ENCODE measurements at regions not wholly inside any gene's neighbourhood (a gene's known extent, or its start where the extent isn't known, plus 50 kb on each side); places are given as distances from the start of the nearest gene placed in this dataset.

DNA sequence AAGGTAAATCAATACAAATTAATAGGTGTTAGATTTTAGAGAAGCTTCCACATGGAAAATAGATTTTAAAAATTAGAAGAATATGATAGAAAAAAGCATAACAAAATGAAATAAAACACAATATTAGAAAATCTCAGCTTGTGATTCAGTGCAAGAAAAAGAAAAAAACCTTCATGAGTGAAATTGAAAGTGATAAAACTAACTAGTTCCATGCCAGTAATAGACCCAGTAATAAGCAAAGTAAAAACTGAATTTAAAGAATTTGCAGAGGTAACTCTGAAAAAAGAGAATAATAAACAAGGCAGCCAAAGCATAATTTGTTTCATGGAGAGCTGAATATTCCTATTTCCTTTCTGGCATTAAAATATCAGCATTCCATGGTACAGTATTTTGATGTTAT, 174.3 kb upstream of the TENM3 start:
- TF ChIP-seq CTCF (IDR thresholded peaks at IDR 0.05 in 2 of 3, conservative IDR thresholded peaks at IDR 0.05 in 1 of 3; ENCODE audit: borderline replicate concordance in 1 of 3, insufficient read depth in 1 of 3, low read depth in 2 of 3, low read length in 2 of 3) (no peak), EZH2 (IDR thresholded peaks at IDR 0.05) (no peak), RAD21 (IDR thresholded peaks at IDR 0.05; ENCODE audit: low read depth) (no peak), SIN3A (IDR thresholded peaks at IDR 0.05; ENCODE audit: low read depth) (no peak), POLR2A (IDR thresholded peaks at IDR 0.05; ENCODE audit: borderline replicate concordance, extremely low read depth, insufficient read depth, insufficient read length) (no peak), SRF (IDR thresholded peaks at IDR 0.05; ENCODE audit: low read depth) (no peak)
- TF ChIP-seq, protein P1, sequence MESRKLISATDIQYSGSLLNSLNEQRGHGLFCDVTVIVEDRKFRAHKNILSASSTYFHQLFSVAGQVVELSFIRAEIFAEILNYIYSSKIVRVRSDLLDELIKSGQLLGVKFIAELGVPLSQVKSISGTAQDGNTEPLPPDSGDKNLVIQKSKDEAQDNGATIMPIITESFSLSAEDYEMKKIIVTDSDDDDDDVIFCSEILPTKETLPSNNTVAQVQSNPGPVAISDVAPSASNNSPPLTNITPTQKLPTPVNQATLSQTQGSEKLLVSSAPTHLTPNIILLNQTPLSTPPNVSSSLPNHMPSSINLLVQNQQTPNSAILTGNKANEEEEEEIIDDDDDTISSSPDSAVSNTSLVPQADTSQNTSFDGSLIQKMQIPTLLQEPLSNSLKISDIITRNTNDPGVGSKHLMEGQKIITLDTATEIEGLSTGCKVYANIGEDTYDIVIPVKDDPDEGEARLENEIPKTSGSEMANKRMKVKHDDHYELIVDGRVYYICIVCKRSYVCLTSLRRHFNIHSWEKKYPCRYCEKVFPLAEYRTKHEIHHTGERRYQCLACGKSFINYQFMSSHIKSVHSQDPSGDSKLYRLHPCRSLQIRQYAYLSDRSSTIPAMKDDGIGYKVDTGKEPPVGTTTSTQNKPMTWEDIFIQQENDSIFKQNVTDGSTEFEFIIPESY (IDR thresholded peaks at IDR 0.05; ENCODE audit: extremely low read depth, insufficient replicate concordance, low read length), result no peak
- TF ChIP-seq, protein P2, sequence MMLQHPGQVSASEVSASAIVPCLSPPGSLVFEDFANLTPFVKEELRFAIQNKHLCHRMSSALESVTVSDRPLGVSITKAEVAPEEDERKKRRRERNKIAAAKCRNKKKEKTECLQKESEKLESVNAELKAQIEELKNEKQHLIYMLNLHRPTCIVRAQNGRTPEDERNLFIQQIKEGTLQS (IDR thresholded peaks at IDR 0.05), result no peak

Measured in HCT116 (cell line).